HG02678 (cell line): ENCODE measurements at regions not wholly inside any gene's neighbourhood (a gene's known extent, or its start where the extent isn't known, plus 50 kb on each side); places are given as distances from the start of the nearest gene placed in this dataset.
"Not testable (repeated sequence)": the region's sequence is repeated elsewhere in the genome, so short reads cannot be mapped to it uniquely, and the experiment has no call there.

Experiments used
- ATAC-seq: cut with Tn5 transposase; IDR thresholded peaks from one replicate; pipeline ENCODE4 v1.9.1; 2021; ENCODE audit warnings: mild to moderate bottlenecking, moderate library complexity; ENCODE audit not compliant: unreplicated experiment

DNA sequence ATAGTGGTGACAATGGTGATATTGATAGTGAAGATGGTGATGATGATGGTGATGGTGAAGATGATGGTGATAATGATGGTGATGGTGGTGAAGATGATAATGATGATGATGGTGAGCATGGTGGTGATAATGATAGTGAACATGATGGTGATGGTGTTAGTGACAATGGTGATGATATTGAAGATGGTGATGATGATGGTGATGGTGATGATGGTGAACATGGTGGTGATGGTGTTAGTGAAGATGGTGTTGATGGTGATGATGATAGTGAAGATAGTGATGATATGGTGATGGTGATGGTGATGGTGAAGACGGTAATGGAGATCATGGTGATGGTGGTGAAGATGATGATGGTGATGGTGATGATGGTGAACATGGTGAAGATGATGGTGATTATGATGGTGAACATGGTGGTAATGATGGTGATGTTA is 259.2 kb downstream of the MATN1 start:
- no peak for ATAC-seq

DNA sequence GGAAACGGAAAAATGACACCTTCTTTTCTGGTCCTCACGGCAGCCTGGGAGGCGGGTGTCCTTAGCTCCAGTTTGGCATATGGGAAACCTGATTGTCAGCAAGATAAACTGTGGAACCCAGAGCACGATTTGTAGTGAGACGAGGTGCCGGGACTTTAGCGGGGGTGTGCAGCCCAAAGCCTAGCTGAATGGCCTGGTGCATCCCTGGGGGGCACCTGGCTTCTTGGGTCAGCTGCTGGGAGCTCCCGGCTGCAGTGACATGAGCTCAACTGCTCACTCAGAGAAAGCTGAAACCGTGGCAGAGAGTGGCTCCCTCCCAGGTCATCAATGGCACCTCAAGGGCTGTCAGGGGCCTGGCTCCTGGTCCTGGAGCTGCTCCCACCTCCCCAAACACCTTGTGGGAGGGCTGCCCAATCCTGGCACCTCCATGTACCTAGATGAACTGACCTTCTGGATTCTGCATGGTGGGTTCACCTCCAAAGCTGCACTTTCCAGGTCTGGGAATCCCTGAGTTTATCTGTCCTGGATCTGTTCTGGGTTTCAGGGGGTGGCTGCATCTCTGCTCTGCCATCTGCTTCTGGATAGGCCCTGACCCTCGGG is 260.5 kb downstream of the MATN1 start:
- no peak for ATAC-seq

DNA sequence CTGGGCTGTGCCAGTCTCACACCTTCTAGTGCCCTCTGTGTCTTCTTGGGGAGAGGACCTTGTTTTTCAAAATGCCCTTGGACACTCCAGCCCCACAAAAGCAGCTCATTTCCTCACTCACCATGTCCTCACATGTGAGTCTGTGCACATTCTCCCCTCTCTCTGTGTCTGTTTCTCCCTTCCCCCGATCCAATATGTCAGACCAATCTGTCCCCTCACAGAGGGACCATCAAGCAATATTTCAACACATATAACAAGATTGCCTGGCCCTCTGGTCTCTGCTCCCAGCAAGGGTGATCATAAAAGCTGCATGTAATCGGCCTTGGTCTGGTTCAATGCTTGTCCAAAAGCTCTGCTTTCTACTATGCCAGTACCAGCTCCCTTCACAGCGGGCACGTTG is 261.2 kb downstream of the MATN1 start:
- ATAC-seq, result no peak

DNA sequence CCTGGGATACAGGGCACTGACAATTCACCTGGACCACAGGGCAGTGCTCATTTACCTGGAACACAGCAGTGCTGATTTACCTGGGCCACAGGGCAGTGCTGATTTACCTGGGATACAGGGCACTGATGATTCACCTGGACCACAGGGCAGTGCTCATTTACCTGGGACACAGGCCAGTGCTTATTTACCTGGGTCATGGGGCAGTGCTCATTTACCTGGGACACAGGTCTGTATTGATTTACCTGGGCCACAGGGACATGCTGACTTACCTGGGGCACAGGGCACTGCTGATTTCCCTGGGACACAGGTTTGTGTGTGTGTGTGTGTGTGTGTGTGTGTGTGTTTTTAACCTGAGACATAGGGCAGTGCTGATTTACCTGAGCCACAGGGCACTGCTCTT is 261.7 kb downstream of the MATN1 start:
- ATAC-seq, result no peak

DNA sequence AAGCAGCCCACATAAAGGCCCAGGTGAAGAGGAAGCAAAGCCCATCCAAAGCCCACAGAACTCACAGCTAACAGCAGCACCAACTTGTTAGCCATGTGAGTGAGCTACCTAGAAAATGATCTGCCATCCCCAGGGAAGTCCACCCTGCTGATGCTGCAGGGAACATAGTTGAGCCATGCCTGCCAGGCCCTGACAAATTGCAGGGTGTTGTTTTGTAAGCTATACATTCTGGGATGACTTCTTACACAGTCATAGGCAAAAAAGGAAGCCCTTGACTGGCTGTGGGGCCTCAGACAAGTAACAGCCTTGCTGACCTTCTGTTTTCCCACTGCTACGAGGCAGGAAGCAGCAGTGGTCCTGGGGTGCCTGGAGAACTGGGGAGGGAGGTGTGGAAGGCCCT is 262.7 kb downstream of the MATN1 start:
- no peak for ATAC-seq

DNA sequence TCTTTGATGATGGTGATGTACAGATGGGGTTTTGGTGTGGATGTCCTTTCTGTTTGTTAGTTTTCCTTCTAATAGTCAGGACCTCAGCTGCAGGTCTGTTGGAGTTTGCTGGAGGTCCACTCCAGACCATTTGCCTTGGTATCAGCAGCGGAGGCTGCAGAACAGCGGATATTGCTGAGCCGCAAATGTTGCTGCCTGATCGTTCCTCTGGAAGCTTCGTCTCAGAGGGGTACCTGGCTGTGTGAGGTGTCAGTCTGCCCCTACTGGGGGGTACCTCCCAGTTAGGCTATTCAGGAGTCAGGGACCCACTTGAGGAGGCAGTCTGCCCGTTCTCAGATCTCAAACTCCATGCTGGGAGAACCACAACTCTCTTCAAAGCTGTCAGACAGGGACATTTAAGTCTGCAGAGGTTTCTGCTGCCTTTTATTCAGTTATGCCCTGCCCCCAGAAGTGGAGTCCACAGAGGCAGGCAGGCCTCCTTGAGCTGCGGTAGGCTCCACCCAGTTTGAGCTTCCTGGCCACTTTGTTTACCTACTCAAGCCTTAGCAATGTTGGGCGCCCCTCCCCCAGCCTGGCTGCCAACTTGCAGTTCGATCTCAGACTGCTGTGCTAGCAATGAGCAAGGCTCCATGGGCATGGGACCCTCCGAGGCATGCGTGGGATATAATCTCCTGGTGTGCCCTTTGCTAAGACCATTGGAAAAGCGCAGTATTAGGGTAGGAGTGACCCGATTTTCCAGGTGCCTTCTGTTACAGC is 264.5 kb downstream of the MATN1 start:
- not testable (repeated sequence) for ATAC-seq

DNA sequence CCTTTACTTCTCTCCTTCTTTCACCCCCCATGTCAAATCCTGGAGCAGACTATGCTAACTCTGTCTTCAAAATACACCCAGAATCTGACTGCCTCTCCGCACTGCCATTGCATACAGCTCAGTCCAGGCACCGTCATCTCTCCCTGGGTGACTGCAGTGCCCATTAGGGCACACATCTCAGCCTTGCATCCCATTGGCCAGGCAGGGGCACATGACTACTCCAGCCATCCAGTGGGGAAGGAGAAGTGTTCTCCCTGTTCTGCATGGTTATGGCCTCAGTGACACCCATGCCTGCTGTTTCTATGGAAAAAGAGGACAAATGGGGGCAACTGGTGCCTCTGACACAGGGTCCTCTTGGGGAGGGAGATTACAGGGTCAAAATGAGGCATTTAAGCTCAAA is 270.5 kb downstream of the MATN1 start:
- no peak for ATAC-seq

DNA sequence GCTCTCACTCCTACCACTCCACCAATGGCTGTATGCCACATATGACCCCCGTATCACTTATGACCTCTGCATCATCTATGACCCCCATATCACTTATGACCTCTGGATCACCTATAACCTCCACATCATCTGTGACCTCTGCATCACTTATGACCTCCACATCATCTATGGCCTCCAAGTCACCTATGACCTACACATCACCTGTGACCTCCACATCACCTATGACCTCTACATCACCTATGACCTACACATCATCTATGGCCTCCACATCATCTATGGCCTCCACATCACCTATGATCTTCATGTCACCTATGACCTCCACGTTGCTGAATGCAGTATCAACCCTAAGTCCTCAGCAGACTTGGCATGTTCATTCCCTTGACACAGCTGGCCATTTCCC is 271.2 kb downstream of the MATN1 start:
- no peak for ATAC-seq

DNA sequence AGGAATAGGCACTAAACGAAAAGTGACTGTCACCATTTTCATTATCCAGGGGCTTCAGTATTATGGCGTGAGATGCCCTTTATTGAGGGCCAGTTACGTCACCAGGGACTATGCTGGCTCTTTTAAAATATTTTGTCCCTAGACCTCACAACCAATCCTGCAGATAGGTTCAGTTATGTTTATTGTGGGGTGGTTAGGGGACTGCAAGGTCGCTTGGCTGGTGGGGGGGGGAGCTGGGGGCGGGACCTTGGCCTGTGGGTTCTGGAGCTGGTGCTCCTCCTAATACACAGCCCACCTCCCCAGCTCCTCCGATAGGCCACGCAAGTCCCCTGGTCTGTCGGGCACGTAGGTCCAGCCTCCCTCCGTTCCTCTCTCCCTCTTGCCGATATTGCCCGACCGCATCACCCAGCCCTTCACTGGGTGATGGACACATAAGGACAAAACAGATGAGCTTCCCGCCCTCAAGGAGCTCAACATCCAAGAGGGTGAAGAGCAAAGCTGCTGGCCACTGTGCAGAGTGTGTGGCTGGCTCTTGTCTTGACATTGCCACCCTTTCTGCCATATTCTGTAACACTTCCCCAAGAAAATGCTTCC is 271.8 kb downstream of the MATN1 start:
- no peak for ATAC-seq

DNA sequence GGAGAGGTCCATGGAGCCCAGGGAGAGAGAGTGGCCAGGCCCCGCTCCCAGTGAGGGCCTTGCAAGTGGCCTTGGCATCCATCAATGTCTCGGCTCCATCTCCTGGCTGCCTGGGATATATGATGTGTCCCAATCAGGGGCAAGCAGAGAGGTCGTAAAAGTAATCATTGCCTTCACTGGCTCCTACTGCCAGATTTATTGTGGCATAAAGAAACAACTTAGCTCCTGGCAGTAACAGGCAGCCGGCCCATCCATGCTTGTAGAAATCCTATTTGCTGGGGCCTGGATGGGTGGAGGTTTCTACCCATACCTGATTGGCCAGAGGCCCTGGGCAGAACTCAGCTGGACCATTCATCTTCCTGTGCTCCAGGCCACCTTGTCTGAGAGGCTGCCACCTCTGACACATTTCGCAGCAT is 272.6 kb downstream of the MATN1 start:
- no peak for ATAC-seq

DNA sequence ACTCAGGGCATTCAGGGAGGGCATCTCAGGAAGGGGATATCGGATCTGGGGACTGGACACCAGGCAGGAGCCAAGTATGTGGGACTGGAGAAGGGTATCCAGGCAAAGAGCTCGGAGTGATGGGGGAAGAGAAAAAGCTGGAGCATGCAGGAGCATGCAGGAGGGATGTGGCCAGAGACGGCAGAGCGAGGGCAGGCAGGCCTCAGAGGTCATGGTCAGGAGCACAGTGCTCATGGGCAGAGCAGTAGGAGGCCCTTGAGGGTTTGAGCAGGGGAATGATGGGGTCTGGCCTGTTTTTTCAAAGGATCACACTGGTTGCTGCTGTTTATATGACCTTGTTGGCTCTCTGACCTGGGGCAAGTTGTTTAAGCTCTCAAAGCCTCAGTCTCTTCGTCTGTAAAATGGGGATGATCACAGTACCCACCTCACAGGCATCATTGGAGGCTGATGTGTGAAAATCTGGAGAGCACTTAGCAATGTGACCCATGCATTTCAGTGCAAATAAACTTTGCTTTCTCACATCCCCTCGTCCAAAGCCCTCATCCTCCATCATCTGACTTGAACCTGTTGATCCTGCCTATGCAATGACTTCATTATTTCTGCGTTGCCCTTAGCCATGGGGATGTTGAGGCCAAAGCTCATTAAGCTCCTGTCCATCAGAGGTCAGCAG is 273.1 kb downstream of the MATN1 start:
- no peak for ATAC-seq

DNA sequence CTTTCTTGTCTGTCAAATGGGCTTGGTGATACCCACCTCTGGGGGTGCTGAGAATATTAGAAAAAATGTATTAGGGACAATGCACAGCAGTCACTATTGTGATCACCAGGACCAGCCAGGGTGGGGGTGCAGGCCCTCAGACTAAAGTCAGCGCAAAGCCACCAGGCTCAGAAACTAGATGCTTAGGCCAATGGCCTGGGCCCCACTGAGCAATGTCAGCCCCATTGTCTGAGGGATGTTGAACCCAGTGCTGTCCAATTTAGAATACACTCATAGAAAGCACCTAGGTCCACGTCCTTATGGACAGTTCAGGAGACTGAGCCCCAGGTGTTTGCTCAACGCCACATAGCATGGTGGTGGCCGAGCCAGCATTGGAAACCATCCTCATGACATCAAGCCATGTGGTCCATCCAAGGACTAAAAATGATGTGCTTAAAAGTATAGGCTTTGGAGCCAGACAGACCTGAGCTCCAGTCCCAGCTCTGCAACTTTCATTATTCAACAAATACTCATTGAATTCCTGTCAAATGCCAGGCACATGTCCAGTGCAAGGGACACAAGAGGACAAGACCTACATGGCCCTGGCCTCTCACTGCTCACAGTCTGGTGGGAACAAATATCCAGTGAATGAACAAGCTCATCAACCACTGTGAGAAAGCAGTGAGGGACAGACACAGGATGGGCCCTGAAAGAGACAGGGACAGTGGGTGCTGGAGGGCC is 273.8 kb downstream of the MATN1 start:
- ATAC-seq, result no peak

DNA sequence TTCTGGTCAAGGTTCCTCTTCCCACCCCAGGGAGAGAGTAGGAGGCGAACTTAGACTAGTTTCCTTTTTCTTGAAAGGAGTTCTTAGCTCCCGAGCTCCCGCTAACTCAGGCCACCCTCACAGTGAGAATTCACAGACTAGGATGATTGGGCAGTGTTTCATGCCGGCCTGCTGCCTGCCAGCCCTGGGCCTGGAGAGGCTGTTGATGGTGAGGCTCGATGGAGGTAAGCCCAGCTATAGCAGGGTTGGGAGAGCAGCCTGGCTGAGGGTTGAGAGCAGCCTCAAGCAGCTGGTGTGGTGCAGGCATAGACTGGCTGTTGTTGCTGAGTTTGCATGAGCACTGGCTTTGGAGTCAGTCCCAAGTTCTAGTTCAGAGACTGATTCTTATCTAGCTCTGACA is 274.4 kb downstream of the MATN1 start:
- no peak for ATAC-seq

DNA sequence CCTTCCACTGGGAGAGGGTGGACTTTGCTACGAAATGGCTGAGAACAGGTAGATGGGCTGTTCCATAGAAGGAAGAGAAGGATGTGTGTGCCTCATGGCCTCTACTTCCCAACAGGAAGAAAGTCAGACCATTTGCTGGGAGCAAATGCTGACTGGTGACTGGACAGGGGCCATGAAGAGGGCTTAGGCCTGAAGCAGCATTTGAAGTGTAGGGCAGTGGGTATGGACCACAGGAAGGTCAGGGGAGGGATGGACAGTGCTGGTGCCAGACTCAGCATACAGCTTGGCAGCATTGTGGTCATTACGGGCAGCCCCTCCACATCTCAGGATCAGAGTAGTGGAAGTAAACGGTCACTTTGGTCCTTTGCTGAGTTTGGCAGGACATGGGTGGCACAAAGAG is 275.7 kb downstream of the MATN1 start:
- no peak for ATAC-seq

DNA sequence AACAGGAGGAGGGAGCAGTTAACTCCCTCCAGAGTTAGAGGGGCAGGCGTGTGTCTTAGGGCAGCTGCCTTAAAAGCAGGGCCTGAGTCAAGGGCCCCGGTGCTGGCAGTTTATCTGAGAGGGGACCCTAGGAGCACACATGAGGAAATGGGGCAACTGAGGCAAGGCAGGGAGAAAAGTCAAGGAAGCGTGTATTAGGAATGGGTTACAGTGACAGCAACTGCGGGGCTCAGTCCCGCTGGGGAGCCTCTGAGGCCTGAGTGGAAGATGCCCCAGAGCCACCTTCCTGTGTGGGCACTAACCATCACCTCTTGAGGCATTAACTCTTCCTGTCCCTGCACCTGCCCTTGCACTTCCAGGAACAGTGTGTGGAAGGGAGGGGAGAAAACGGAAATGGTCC is 276.3 kb downstream of the MATN1 start:
- ATAC-seq, result no peak

DNA sequence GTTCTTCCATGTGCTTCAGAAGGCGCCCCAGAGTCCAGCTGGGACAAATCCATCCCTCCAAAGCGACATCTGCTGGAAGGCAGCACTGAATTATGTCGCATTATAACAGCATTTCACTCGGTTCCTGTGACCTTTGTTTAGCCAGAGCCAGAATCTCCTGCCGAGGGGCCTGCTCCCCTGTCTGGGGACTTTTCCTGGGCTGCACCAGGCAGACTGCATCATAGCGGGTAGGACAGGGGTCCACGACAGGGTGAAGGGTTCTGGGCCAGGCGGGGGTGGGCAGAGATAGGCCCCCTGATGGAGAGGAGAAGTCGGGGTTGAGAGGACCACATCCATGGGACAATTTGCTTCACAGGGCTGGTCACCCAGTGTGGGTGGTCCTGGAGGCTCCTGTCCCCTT is 276.9 kb downstream of the MATN1 start:
- ATAC-seq, result no peak

DNA sequence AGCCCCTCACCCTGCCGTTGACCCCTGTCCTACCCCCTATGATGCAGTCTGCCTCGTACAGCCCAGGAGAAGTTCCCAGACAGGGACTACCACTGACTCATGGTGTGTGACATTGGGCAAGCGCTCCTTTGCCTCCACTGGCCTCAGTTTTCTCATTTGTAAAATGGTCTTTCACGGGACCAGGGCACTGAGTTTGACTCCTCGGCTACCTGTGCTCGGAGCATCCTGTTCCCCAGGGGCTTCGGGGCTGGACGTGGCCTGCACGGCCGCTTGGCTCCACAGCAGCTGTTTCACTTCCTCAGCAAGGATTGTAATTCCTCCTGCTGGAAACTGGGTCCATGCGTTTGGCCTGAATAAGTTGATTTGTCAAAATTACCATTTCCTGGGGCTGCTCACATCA is 277.3 kb downstream of the MATN1 start:
- ATAC-seq, result no peak

DNA sequence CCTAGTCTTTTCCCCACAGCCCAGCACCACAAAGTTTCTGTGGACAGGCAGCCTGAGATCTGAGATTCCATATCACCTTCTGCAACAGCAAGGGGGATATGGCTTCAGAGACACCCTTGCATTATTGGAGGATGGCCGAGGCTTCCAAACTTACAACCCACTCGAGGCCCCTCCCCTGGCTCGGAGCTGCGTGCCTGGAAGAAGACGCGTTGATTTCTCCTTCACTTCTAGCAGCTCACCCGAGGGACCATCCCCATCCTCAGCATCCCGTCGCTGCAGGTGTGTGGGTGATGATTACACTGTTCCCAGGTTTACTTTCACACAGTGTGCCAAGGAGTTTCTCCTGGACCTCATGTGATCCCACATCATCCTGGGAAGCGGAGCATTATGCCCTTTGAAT is 277.9 kb downstream of the MATN1 start:
- no peak for ATAC-seq

DNA sequence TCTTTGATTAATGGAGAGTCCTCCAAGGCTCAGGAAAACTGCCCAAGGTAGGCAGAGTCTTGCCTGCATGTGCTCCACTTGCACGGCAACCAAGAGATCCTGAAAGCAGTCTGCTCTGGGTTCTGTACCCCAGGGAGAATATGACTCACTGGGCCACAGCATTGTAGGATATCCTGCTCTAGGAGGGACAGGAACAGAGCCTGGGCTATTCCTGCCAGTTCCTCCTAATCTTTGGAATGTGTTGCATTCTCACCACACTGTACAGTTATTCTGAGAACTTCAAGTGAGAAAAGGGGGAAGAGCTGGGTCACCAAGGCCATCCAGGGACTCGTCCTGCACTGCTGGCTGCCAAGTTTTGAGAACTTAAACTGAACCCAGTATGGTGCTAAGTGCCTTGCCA is 278.5 kb downstream of the MATN1 start:
- no peak for ATAC-seq

DNA sequence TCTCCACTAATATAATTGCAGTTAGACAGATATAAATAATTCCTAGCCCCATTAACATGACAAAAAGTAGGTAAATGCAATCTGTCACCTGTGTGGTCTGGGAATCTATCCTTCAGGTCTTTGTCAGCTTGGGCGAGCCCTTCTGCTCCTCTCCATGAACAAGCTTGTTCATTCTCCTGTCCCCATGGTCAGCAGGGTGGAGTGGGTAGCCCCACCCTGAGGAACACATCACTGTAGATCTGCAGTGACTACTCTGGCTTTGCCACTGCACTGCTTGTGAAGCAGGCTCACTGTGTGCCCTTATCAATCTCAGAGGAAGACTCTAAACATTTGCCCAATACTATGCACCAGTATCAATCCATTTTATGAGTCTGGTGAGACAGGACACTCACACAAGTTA is 279.0 kb downstream of the MATN1 start:
- ATAC-seq, result no peak

DNA sequence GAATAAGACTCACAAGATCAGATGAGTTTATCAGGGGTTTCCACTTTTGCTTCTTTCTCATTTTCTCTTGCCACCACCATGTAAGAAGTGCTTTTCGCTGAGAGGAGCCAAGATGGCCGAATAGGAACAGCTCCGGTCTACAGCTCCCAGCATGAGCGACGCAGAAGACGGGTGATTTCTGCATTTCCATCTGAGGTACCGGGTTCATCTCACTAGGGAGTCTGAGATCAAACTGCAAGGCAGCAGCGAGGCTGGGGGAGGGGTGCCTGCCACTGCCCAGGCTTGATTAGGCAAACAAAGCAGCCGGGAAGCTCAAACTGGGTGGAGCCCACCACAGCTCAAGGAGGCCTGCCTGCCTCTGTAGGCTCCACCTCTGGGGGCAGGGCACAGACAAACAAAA is 285.1 kb downstream of the MATN1 start:
- ATAC-seq, result not testable (repeated sequence)
